NCI-H524 treated with DMSO at 0.1 percent for 48 hours (cell line): ENCODE measurements at regions not wholly inside any gene's neighbourhood (a gene's known extent, or its start where the extent isn't known, plus 50 kb on each side); places are given as distances from the start of the nearest gene placed in this dataset.

Source experiments
- DNase-seq: peaks from one replicate; lab custom pipeline; 2025; lab: John Stamatoyannopoulos, UW

GRCh38 chr10:94192974-94193373 is 169.8 kb downstream of the NOC3L start:
- no peak for DNase-seq

GRCh38 chr10:94193466-94193924 is 169.2 kb downstream of the NOC3L start:
- DNase-seq = no peak

GRCh38 chr10:94194256-94194655 is 168.5 kb downstream of the NOC3L start:
- no peak for DNase-seq

GRCh38 chr10:94197241-94197640 is 165.5 kb downstream of the NOC3L start:
- no peak for DNase-seq

- DNase-seq = no peak
Measured at GRCh38 chr10:94198324-94198723, 164.4 kb downstream of the NOC3L start.

GRCh38 chr10:94199565-94199964 is 163.2 kb downstream of the NOC3L start:
- no peak for DNase-seq

GRCh38 chr10:94200146-94200837 is 162.4 kb downstream of the NOC3L start:
- DNase-seq = no peak

GRCh38 chr10:94205396-94205831 is 157.3 kb downstream of the NOC3L start:
- DNase-seq = no peak

- DNase-seq = no peak
Measured at GRCh38 chr10:94206176-94206575, 156.6 kb downstream of the NOC3L start.

- DNase-seq = no peak
Measured at GRCh38 chr10:94208315-94208714, 154.4 kb downstream of the NOC3L start.

GRCh38 chr10:94210440-94211168 is 152.1 kb downstream of the NOC3L start:
- no peak for DNase-seq

- DNase-seq = no peak
Measured at GRCh38 chr10:94211169-94211510, 151.6 kb downstream of the NOC3L start.

- DNase-seq = no peak
Measured at GRCh38 chr10:94213001-94213530, 149.7 kb downstream of the NOC3L start.

- DNase-seq = no peak
Measured at GRCh38 chr10:94213980-94214379, 148.8 kb downstream of the NOC3L start.

GRCh38 chr10:94214481-94214893 is 148.3 kb downstream of the NOC3L start:
- no peak for DNase-seq

- no peak for DNase-seq
Measured at GRCh38 chr10:94216201-94216600, 146.5 kb downstream of the NOC3L start.

- DNase-seq = no peak
Measured at GRCh38 chr10:94217411-94217810, 145.3 kb downstream of the NOC3L start.

GRCh38 chr10:94218493-94219183 is 144.1 kb downstream of the NOC3L start:
- no peak for DNase-seq

GRCh38 chr10:94219829-94220228 is 142.9 kb downstream of the NOC3L start:
- no peak for DNase-seq

- no peak for DNase-seq
Measured at GRCh38 chr10:94220717-94221116, 142.0 kb downstream of the NOC3L start.

- DNase-seq = no peak
Measured at GRCh38 chr10:94223702-94224370, 138.9 kb downstream of the NOC3L start.

GRCh38 chr10:94224656-94225055 is 138.1 kb downstream of the NOC3L start:
- DNase-seq = no peak
